Stimulated activated CD4-positive, alpha-beta T cell treated with anti-CD3 and anti-CD28 coated beads, TNF-alpha, amount 100 ng/mL, for 24 hours (primary cell): ENCODE measurements at regions not wholly inside any gene's neighbourhood (a gene's known extent, or its start where the extent isn't known, plus 50 kb on each side); places are given as distances from the start of the nearest gene placed in this dataset.

Experiments used
- DNase-seq, 3 experiments: peaks; one replicate each; pipeline ENCODE4 v3.0.0-alpha.2; 2020; ENCODE audit warnings: low read depth in 3 of 3

- DNase-seq = no peak
These were observed 56.5 kb upstream of the EEPD1 start for GRCh38 chr7:36096460-36097095.

GRCh38 chr7:36098096-36098495 lies 55.0 kb upstream of the EEPD1 start:
- DNase-seq = no peak

DNA sequence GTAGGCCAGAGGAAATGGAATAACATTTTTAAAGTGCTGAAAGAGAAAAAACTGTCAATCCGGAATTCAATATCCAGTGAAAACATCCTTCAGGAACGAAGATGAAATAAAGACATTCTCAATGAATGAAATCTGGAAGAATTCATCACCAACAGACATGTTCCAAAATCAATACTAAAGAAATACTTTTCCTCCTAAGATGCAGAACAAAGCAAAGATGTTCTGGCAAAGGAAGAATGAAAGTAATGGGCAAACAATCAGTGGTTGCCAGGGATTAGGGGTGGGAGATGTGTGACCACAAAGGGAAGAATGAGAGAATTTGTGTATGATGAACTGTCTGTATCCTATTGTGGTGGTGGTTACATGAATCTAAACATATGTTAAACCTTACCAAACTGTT lies 52.8 kb upstream of the EEPD1 start:
- DNase-seq = no peak

DNA sequence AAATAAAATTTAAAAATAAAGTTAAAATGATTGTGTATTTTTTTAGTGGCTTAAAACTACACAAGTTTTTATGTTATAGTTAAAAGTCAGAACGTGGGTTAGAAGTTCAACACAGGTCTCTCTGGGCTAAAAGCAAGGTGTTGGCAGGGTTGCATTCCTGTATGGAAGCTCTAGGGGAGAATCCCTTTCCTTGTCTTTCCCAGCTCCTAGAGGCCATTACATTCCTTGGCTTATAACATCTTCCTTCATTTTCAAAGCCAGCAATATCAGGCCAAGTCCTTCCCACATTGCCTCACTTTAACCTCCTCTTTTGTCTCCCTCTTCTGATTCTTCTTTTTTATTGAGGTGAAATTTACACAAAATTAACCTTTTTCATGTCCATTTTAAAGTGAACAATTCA lies 52.4 kb upstream of the EEPD1 start:
- no peak for DNase-seq
